Activated T-cell treated with anti-CD3 and anti-CD28 coated beads, Interleukin-2, amount 50 U/mL, for 24 hours (primary cell): ENCODE measurements at regions not wholly inside any gene's neighbourhood (a gene's known extent, or its start where the extent isn't known, plus 50 kb on each side); places are given as distances from the start of the nearest gene placed in this dataset.

Source experiments
- DNase-seq: peaks from one replicate; pipeline ENCODE4 v3.0.0-alpha.2; 2020
- H3K27ac Mint-ChIP-seq: 2 replicates; pipeline ENCODE4 v1.8.0; 2020; ENCODE audit warnings: mild to moderate bottlenecking, mixed read lengths
- H3K27me3 Mint-ChIP-seq: 2 replicates; pipeline ENCODE4 v1.8.0; 2020; ENCODE audit warnings: mixed read lengths
- H3K36me3 Mint-ChIP-seq: 2 replicates; pipeline ENCODE4 v1.8.0; 2020; ENCODE audit warnings: low read depth, mixed read lengths
- H3K4me1 Mint-ChIP-seq: 2 replicates; pipeline ENCODE4 v1.8.0; 2020; ENCODE audit warnings: low read depth, mixed read lengths
- H3K4me3 Mint-ChIP-seq: 2 replicates; pipeline ENCODE4 v1.8.0; 2020; ENCODE audit warnings: mild to moderate bottlenecking, moderate library complexity, mixed read lengths
- H3K9me3 Mint-ChIP-seq: 2 replicates; pipeline ENCODE4 v1.8.0; 2020; ENCODE audit warnings: mixed read lengths

DNA sequence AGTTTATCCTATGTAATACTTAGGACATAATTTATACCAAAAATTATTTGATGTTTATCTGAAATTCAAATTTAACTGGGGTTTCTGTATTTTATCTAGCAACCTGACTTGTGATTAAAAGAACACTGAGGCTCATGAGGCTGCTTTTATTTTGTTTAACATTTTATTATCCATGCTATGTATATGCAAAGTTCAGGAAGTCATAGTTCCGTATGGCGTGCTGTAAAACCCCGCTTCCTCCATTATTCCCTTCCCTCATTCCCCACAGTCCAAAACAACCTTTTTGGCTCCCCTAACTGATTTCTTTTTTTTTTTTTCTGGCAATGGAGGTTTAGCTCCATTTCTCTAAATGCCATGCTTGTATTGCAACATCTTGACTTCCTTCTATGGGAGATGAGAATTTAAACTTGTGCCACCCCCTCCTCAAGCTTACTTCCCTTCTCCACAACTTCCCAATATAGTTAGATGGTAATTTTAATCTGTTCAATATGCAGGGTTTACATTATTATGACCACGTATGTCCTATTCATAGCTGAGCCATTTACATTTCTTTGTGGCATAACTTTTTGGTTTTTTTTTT, 138.0 kb upstream of the DNAH14 start:
- H3K27me3 Mint-ChIP-seq, result peaks cover 2% of the 10 kb centered on the region
- no peaks in the 10 kb centered on the region for H3K9me3 Mint-ChIP-seq
- H3K36me3 Mint-ChIP-seq, result no peaks in the 10 kb centered on the region
- no peak overlapping the region for H3K27ac Mint-ChIP-seq
- DNase-seq, result no peak
- H3K4me1 Mint-ChIP-seq, result peaks cover 3% of the 10 kb centered on the region
- H3K4me3 Mint-ChIP-seq, result no peak overlapping the region

- Mint-ChIP-seq H3K4me3 (no peak overlapping the region), H3K9me3 (no peaks in the 10 kb centered on the region), H3K27ac (no peak overlapping the region), H3K4me1 (no peaks in the 10 kb centered on the region), H3K27me3 (peaks cover 7% of the 10 kb centered on the region), H3K36me3 (no peaks in the 10 kb centered on the region)
- DNase-seq, result no peak
Observed at GRCh38 chr1:224795591-224795990, 133.9 kb upstream of the DNAH14 start.

- Mint-ChIP-seq H3K4me3 (no peak overlapping the region), H3K27me3 (peaks cover 5% of the 10 kb centered on the region), H3K36me3 (no peaks in the 10 kb centered on the region), H3K4me1 (peaks cover 5% of the 10 kb centered on the region), H3K9me3 (no peaks in the 10 kb centered on the region), H3K27ac (no peak overlapping the region)
- no peak for DNase-seq
Observed at GRCh38 chr1:224799083-224799482, 130.4 kb upstream of the DNAH14 start.

GRCh38 chr1:224800486-224801119, 128.9 kb upstream of the DNAH14 start:
- H3K27ac Mint-ChIP-seq, result no peak overlapping the region
- peaks cover 5% of the 10 kb centered on the region for H3K27me3 Mint-ChIP-seq
- no peak for DNase-seq
- peaks cover 14% of the 10 kb centered on the region for H3K4me1 Mint-ChIP-seq
- no peaks in the 10 kb centered on the region for H3K9me3 Mint-ChIP-seq
- H3K36me3 Mint-ChIP-seq, result no peaks in the 10 kb centered on the region
- no peak overlapping the region for H3K4me3 Mint-ChIP-seq

GRCh38 chr1:224801844-224802490, 127.5 kb upstream of the DNAH14 start:
- Mint-ChIP-seq H3K27ac (no peak overlapping the region), H3K36me3 (no peaks in the 10 kb centered on the region), H3K4me1 (peaks cover 14% of the 10 kb centered on the region), H3K9me3 (no peaks in the 10 kb centered on the region), H3K4me3 (no peak overlapping the region), H3K27me3 (peaks cover 5% of the 10 kb centered on the region)
- no peak for DNase-seq

DNA sequence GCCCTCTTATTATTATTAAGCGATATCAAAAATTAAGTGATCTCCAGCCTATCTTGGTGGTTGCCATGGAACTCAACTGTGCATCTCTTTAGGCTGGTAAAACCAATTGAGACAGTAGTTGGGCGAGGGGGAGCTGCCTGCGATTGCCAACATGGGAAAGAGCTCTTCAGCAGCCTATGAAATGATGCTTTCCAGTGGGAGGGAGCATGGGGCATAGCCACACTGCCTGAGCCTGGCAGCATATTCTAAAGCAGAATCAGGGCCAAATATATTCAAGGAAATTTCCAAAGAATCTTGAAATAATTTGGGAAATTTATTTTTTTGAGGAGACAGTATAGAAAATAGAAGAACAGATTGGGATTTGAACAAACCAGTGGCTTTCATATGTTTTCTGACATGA, 126.9 kb upstream of the DNAH14 start:
- H3K4me1 Mint-ChIP-seq, result peaks cover 14% of the 10 kb centered on the region
- H3K9me3 Mint-ChIP-seq, result no peaks in the 10 kb centered on the region
- no peak for DNase-seq
- H3K27me3 Mint-ChIP-seq, result peaks cover 5% of the 10 kb centered on the region
- no peak overlapping the region for H3K4me3 Mint-ChIP-seq
- no peak overlapping the region for H3K27ac Mint-ChIP-seq
- H3K36me3 Mint-ChIP-seq, result no peaks in the 10 kb centered on the region

- Mint-ChIP-seq H3K36me3 (no peaks in the 10 kb centered on the region), H3K4me3 (no peak overlapping the region), H3K9me3 (no peaks in the 10 kb centered on the region), H3K27me3 (peaks cover 2% of the 10 kb centered on the region), H3K4me1 (peaks cover 14% of the 10 kb centered on the region), H3K27ac (peak overlapping the region; percentile 12)
- DNase-seq, result no peak
Observed at GRCh38 chr1:224804220-224804619, 125.3 kb upstream of the DNAH14 start.

DNA sequence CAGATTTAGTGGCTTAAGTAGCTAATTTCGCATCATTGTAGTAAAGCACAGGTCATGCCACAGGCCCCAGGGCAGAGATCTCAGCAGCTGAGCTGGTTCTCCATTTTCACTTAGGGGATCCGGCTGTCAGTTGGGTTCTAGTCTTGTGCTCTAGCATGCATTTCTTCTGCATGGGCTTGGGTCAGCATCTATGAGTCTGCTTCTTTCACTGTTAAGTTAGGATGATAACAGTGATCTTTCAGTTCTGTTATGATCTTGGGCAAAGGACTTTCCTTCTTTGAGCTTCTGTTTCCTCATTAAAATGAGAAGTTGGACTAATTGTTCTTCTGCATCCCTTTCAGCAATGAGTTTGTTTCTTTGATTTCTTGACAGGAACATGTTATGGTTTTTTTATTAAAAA, 123.6 kb upstream of the DNAH14 start:
- Mint-ChIP-seq H3K27ac (no peak overlapping the region), H3K9me3 (peaks cover 5% of the 10 kb centered on the region), H3K27me3 (peaks cover 2% of the 10 kb centered on the region), H3K4me1 (peaks cover 14% of the 10 kb centered on the region), H3K36me3 (no peaks in the 10 kb centered on the region), H3K4me3 (no peak overlapping the region)
- DNase-seq, result no peak

GRCh38 chr1:224809137-224809536, 120.3 kb upstream of the DNAH14 start:
- Mint-ChIP-seq H3K36me3 (no peaks in the 10 kb centered on the region), H3K27me3 (peaks cover 2% of the 10 kb centered on the region), H3K27ac (no peak overlapping the region)

GRCh38 chr1:224809613-224810012, 119.9 kb upstream of the DNAH14 start:
- Mint-ChIP-seq H3K4me3 (no peak overlapping the region), H3K27ac (no peak overlapping the region), H3K4me1 (peaks cover 4% of the 10 kb centered on the region), H3K9me3 (peaks cover 16% of the 10 kb centered on the region), H3K36me3 (no peaks in the 10 kb centered on the region), H3K27me3 (peaks cover 4% of the 10 kb centered on the region)
- DNase-seq, result no peak

More at GRCh38 chr1:224809137-224809536, 120.3 kb upstream of the DNAH14 start:
- Mint-ChIP-seq H3K4me1 (peaks cover 8% of the 10 kb centered on the region), H3K9me3 (peaks cover 12% of the 10 kb centered on the region), H3K4me3 (no peak overlapping the region)
- DNase-seq, result no peak

DNA sequence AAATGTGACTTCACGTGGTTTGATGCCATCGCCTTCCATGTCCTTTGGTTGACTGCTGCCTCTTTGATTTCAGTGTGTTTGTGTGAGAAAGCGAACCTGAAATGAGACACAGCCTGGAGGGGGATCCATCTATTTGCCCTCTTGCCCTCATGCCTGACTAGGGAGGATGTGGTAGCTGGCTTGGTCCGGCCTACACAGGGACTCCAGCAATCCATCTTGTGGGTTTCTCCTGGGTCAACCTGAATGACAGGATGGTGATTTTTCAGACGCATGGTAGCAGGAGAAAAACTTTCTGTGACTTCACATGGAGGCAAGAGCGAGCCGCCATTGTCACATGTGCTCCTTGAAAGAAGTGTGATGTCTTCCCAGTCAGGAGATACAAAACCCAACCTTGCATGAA, 117.9 kb upstream of the DNAH14 start:
- peaks cover 16% of the 10 kb centered on the region for H3K9me3 Mint-ChIP-seq
- DNase-seq, result no peak

GRCh38 chr1:224815647-224816046, 113.8 kb upstream of the DNAH14 start:
- Mint-ChIP-seq H3K27ac (no peak overlapping the region), H3K9me3 (peaks cover 14% of the 10 kb centered on the region), H3K4me1 (no peaks in the 10 kb centered on the region), H3K27me3 (peaks cover 24% of the 10 kb centered on the region), H3K4me3 (no peak overlapping the region), H3K36me3 (no peaks in the 10 kb centered on the region)
- no peak for DNase-seq

More for the DNA sequence above, 117.9 kb upstream of the DNAH14 start:
- Mint-ChIP-seq H3K4me1 (no peaks in the 10 kb centered on the region), H3K27ac (no peak overlapping the region), H3K27me3 (peaks cover 8% of the 10 kb centered on the region), H3K4me3 (no peak overlapping the region), H3K36me3 (no peaks in the 10 kb centered on the region)

GRCh38 chr1:224816062-224816461, 113.4 kb upstream of the DNAH14 start:
- Mint-ChIP-seq H3K27me3 (peaks cover 24% of the 10 kb centered on the region), H3K4me3 (no peak overlapping the region), H3K36me3 (no peaks in the 10 kb centered on the region), H3K9me3 (peaks cover 10% of the 10 kb centered on the region), H3K27ac (no peak overlapping the region), H3K4me1 (no peaks in the 10 kb centered on the region)
- no peak for DNase-seq

- Mint-ChIP-seq H3K27me3 (peaks cover 24% of the 10 kb centered on the region), H3K4me3 (no peak overlapping the region), H3K27ac (no peak overlapping the region), H3K4me1 (no peaks in the 10 kb centered on the region), H3K9me3 (peaks cover 19% of the 10 kb centered on the region), H3K36me3 (no peaks in the 10 kb centered on the region)
- DNase-seq, result no peak
Observed at GRCh38 chr1:224817382-224817781, 112.1 kb upstream of the DNAH14 start.

- Mint-ChIP-seq H3K4me3 (no peak overlapping the region), H3K36me3 (no peaks in the 10 kb centered on the region), H3K9me3 (peaks cover 14% of the 10 kb centered on the region), H3K27me3 (peaks cover 22% of the 10 kb centered on the region), H3K27ac (no peak overlapping the region), H3K4me1 (no peaks in the 10 kb centered on the region)
- DNase-seq, result no peak
Observed at GRCh38 chr1:224819861-224820260, 109.6 kb upstream of the DNAH14 start.
